T-helper 22 cell (primary cell): ENCODE measurements at regions not wholly inside any gene's neighbourhood (a gene's known extent, or its start where the extent isn't known, plus 50 kb on each side); places are given as distances from the start of the nearest gene placed in this dataset.
"Not testable (repeated sequence)": the region's sequence is repeated elsewhere in the genome, so short reads cannot be mapped to it uniquely, and the experiment has no call there.

ENCODE experiments used
- DNase-seq: peaks from one replicate; pipeline ENCODE4 v3.0.0-alpha.2; 2020; ENCODE audit warnings: low read depth

DNA sequence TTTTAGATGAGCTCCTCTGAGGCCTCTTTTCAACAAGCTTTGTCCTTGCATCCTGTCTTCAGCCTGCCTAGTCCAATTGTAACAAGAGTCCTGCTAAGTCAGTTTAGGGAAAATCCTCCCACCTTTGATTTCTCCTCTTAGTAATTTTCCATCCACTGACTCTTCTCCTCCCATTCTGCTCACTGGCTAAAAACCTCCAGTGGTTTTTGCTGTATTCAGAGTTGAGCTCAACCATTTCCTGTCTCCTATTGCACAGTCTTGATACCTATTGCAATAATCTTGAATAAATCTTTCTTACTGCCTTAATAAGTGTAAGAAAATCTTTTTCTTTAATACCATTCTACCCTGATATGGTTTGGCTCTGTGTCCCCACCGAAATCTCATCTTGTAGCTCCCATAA lies 117.8 kb upstream of the ENPP6 start:
- DNase-seq, result no peak

DNA sequence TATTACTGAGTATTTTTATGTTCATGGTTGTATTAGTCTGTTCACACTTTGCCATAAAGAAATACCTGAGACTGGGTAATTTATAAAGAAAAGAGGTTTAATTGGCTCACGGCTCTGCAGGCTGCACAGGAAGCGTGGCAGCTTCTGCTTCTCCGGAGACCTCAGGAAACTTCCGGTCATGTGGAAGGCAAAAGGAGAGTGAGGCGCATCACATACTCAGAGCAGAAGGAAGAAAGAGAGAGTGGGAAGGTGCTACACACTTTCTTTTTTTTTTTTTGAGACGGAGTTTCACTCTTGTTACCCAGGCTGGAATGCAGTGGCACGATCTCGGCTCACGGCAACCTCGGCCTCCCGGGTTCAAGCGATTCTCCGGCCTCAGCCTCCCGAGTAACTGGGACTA lies 115.8 kb upstream of the ENPP6 start:
- DNase-seq, result not testable (repeated sequence)

DNA sequence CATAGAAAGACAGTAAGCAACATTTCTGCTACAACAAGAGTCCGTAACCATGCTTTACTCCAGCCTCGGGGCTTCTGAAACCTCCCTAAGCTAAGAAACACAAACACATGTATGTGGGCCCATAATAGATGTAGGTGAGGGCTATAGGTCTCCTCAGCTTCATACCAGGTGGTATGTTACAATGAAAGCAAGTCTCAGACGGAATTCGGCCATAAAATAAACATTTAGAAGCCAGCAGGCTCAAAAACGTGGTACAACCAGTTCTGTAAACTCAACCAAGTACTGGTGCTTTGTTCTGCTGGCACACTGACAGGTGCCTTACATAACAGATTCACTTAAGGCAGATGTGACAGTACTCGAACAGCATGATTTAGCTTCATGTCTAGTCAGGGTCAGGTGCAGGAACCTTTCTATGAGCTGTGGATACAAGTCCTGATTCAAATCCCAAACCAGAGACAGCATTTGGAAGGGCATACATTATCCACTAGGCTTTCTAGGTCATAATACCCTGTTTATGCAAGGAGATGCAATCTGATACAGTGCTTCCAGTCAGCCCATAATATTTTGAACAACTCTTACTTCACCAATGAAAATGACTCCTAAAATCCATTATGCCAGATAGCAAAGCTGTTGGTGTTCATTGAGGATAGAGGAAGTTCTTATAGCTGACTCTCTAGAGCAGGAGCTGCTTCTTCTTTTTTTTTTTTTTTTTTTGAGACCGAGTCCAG lies 113.8 kb upstream of the ENPP6 start:
- no peak for DNase-seq

DNA sequence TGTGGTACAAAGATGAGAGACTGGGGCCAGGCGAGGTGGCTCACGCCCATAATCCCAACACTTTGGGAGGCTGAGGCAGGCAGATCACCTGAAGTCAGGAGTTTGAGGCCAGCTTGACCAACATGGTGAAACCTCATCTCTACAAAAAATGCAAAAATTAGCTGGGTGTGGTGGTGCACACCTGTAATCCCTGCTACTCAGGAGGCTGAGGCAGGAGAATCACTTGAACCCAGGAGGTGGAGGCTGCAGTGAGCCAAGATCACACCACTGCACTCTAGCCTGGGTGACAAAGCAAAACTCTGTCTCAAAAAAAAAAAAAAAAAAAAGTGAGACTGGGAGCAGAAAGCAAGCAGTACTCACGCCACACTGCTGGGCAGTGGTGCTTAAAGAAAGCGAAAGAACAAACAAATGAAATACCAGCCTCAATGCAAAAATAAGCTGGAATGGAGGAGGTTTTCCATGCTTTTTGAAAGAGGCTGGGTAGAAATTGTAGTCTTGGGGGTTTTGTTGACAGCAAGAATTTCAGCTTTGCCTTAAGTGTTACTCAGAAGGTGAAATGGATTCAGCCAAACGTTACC lies 112.9 kb upstream of the ENPP6 start:
- not testable (repeated sequence) for DNase-seq

DNA sequence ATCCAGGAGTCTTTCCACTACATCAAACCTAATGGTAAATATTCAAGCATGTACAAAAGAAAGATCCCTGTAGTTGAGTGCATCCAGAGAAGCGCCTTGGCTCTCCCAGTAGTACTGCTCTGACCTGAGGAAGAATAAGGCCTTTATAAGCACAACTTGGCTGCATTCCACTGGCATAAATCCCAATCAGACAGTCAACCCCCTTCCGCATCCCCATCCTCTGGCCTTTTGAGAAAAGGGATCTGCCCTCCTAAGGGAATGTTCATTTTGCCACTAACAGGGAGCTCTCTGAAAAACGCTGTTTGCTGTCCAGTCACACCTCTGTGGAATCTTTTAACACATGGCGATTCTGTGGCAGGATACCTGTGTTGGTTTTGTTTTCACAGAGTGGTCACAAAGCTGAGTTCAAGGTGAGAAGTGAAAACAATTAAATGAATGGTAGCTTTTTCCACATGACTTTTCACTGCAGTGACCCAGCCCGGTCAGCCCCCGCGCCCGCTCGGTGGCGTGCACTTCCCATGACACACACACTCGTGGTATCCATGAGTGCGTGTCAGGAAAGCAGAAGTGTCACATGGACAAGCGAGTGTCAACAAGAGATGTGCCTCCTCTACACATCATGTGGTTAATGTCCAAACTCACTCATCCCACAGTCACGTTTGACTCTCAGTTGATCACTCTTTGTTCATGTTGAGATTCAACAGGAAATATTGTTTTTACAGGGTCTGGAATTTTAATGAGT lies 112.2 kb upstream of the ENPP6 start:
- no peak for DNase-seq

DNA sequence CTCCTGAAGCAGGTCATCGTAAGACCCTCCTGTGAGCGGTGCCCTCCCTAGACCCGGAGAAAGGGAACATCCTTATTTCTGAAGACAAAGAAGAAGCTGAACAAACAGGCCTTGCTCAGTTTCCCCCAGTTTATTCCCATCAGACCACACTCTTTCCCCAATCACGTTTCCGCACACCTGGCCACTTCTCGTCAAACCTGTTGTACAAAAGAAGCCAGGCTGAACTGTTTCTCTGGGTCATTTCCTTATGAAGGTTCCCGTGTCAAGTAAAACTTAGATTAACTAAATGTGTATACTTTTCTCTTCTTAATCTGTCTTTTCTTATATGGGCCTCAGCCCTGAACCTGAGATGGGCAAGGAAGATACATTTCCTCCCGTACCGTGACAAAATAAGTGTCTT lies 111.6 kb upstream of the ENPP6 start:
- DNase-seq, result no peak

DNA sequence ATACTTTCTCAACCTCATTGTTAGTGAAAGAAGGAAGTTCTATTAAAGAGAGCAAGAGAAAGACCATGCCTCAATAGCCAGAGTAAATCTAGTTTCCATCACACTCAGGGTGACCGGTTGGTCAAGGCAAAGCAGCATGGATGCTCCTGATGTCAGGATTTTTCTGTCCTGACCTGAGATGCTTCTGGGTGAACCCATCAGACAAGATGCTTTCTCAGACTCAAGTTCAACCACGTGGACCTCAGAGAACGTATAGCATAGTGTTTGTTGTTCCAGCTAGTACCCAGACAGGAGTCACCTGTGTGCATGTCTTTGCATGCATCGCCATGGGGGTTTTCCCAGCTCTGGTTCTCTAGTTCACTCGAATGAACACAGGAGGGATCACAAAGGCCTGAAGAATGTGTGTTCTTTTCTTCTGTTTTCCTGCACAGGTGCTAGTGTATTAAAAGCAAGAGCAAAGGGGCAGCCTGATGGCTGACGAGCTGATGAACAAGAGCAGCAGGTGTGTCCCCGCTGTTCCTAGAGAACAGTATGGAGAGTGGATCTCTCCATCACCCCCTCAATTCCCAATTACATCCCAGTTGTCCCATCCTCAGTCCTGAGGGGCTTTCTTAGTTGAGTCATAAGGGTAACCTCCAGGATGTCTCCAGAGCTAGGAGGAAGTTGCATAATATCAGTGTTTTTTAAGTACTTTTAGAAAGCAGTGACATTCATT lies 110.5 kb upstream of the ENPP6 start:
- DNase-seq, result no peak

DNA sequence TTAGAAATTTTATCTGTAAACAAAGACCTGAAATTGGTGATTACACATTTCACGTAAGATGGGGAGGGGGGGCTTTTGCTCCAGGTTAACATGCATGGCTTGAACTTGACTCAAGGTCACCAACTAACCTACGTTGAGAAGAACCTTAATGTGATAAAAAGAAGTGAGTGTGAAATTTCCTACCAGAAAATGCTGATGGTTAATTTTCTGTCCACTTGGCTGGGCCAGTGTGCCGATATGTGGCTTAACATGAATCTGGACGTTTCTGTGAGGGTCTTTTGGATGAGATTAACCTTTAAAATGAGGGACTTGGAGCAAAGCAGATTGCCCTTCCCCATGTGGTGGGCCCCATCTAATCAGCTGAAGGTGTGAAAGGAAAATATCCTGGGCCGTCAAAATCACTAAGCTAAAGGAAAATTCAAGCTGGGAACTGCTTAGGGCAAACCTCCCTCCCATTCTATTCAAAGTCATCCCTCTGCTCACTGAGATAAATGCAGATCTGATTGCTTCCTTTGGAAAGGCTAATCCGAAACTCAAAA lies 107.3 kb upstream of the ENPP6 start:
- DNase-seq, result no peak

DNA sequence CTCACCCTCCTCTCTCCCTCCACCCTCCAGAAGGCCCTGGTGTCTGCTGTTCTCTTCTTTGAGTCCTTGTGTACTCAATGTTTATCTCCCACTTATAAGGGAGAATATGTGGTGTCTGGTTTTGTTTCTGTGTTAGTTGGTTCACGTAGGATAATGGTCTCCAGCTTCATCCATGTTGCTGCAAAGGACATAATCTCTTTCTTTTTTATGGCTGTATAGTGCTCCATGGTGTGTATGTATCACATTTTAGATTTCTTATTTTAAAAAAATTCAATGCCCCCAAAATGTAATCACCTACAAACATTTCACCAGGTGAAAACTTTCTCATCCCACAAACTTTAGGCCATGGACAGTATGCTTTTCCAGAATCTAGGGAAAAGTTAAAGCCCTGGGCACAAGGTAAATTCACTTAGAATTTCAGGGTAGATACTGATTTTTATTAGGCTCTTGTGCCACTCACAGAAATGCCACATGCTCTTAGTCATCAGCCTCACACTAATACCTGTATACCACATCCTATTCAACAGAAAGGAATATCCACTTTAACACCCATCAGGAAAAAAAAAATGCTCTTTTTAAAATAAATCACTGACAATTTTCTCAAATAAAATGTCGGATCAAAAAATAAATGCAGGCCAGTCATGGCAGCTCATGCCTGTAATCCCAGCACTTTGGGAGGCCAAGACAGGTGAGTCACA lies 104.8 kb upstream of the ENPP6 start:
- no peak for DNase-seq

DNA sequence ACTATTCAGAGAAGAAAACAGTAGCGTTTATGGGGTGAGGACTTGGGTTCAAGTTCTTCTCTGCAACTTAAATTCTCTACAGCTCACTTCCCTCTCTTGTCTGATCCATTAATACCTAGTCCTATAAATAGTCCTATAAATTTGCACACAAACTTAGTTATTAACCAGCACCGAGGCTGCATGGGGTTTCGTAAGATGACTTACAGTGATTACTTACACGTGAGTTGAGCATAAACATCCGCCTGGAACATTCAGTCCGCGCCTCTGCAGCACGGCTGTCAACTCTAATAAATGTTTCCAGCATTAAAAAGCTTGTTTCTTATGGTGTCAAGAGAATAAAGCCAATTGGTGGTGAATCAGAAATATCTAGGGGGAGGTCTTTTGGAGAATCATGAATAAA lies 103.0 kb upstream of the ENPP6 start:
- no peak for DNase-seq

DNA sequence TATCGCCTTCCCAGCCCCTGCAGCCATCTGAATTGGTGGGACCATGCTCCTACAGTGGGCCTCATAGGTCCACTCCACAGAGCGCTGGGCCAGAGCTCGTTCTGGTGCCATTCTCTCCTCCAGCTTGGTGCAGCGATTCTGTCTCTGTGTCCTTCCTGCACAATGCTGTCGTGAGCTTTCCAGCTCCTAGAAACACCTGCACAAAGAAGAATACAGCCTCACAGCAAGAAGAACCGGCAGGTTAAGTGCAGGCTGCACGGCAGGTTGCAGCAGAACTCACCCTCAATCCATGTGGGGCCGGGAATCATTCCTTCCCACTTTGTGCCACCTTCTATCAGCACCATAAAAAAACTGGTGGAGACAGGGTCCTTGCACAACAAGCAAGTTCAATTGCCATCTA lies 101.2 kb upstream of the ENPP6 start:
- DNase-seq, result no peak

DNA sequence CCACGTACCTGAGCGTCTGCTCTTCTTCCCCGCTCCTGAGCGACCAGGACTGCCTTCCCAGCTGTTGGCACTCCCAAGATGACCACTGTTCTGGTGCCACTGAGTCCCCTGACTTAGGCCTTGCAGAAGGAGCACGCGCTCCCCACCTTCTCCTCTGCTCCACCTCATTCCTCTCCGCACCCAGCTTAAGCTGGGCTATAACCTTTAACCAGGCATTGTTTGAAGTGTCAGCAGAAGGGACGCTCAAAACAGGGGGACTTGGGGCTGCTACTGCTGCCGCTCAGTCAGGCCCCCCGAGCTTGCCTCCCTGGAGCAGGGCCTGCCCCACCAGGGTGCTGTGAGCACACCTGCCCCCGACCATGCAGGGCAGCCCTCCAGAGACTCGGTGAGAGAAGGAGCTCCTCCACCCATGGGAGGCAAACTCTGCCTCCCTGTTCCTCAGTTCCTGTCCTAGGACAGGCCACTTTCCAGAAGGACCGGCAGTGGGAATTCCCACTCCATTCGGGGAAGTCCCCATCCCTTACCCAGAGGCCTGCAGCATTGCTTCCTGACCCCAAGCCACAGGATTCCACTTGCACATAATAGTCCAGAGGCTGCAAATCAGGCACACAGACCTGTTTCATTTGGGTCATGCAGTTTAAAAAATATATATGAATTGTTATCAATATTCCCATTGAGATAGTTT lies 99.7 kb upstream of the ENPP6 start:
- DNase-seq, result no peak

DNA sequence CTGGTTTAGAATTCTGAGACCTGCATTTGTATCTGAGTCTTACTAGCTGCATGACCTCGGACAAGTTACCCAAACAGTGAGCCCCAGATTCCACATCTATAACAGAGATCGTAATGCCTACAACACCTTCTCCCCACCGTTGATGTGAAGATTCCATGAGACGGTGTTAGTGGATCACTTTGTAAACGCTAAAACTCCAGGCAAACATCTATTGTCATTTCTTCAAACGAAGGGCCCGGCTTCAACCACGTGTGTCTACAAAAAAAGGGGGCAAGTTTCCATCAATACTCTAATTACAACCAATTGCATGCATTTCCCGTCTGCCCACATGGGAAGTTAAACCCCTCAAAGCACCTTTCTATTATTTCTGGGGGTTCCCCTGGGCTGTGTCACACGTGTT lies 99.1 kb upstream of the ENPP6 start:
- DNase-seq, result no peak

DNA sequence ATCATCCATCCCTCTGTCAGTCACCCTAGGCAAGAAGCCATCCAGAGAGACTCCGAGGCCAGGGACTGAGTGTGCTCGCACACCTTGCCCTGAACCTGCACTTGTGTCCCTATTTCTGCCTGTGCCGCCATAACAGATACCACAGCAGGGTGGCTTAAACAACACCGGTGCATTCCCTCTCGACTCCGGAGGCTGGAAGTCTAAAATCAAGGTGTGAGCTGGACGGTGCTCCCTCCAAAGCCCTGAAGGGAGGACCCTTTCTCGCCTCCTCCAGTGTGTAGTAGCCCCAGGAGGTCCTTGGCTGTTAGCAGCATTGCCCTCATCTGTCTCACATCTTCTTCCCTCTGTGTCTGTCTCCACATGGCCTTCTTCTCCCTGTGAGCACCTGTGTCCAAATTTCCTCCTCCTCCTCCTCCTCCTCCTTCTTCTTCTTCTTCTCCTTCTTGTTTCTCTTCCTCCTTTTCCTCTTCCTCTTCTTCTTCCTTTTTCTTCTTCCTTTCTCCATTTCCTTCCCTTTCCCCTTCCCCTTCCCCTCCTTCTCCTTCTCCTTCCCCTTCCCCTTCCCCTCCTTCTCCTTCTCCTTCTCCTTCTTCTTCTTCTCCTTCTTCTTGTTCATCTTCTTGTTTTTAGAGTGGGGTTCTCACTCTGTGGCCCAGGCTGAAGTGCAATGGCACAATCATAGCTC lies 98.1 kb upstream of the ENPP6 start:
- no peak for DNase-seq

DNA sequence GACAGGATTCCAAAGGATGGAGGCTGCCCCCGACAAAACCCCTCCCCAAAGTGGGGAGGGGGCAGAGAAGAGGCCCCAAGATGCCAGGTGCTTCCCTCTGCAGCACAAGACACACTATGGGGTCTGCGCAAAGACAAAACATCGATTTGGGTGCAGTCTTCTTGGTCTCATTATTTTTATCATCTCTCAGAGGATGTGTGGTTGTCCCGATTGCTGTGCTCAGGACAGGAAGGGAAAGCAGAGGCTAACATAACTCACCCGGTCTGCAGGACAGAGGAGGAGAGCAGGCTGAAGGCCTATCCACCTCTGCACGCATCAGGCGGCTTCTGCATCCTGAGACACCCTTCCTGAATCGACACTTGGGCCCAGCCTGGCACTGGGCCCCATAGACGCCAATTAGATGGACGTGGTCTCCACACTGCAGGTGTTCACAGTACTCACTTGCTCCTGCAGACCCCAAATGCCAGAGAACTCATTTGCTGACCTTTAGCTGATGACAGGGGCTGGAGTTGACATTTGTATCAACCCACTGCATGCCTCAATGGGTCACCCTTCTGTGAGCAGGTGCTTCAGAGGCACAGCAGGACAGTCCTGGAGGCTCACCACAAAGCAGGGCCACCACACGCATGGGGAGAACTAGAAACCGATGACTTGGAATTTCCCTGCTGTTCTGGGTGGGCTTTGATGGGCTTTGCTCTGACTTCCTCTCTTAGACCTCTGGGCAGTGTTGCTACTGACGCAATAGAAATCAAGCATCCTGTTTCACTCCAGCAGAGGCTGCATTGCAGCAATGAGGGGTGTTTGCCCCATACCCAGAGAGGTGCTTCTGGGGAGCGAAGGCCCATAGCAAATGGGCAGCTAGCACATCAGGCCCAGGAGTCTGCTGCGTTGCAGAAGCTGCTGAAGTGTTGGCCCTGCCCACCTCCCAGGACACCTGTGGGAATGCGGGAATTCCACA lies 96.3 kb upstream of the ENPP6 start:
- no peak for DNase-seq

DNA sequence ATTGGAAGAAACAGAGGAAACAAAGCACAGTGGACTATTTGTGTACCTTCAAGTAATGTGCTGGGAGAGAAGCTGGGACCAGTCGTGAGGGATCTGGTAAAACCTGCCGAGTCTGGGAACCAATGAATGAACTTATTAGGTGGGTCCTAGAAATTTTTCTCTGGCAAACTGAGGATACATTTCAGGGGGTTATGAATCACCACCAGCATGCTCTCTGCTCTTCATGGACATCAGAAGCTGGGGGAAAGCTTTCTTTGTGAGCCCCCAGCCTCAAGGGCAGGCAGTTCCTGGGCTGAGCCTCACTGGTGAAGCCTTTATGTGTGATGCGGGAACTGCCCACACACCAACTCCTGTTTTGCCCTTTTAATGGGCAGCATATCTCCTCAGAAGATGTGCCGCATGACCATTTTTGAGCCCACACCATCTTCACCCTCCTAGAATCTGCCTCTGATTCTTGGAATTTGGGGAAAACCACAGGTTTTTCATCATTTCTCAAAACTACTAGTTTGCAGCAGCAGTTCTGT lies 95.4 kb upstream of the ENPP6 start:
- no peak for DNase-seq

DNA sequence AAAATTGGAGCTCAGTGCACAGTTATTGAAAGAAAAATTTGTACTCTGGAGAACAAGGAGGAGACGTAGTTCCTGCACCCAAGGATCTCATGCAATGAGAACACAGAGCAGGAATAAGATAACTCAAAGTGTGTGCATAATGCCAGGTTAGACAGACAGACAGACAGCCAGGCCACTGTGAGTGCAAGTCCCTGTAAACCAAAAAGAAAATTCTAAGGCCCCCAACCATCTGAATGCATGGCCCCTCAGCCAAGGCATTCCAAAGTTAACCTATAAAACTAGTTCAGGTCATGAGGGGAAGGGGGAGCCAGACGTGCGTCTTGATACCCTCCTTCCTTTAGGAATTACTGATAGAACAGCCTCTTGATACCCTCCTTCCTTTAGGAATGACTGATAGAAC lies 94.5 kb upstream of the ENPP6 start:
- DNase-seq, result no peak

DNA sequence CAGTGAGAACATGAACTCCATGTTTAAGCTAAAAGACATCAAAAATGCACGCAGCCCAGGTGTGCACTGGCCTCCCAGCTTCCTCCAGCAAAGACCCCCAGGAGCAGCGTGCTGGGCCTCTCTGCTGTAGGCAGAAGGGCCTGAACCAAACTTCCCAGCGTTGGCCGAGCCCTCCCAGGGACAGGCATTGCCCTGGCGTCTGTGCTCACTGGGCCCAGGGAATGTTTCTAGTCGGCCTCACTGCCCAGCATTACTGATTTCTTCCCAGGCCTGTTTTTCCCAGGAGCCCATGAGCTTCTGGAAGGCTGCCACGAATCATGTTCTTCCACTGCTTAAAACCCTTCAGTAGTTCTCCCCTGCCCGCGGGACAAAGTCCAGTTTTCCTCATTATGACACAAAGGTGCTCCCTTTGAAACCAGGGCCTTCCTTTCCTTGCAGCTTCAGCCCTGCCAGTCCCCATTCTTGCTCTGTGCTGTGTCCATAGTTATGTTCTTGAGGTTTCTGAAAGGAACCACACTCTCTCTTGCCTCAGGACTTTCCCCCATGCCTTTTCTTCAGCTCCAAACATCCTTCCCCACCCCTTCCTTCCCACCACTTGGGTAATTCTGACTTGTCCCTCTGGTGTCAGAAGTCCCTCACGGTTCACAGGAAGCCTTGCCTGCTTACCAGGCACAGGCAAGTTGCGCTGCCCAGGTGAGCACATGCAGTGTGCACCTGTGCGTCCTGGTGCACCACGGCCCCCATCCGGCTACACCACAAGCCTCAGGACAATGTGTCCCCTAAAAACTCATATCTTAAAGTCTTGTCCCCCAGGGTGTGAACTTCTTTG lies 93.4 kb upstream of the ENPP6 start:
- DNase-seq, result no peak
